ENCODE measurements at regions not wholly inside any gene's neighbourhood (a gene's known extent, or its start where the extent isn't known, plus 50 kb on each side); places are given as distances from the start of the nearest gene placed in this dataset.

- H3K27me3 ChIP-seq (ENCODE audit: insufficient read depth, low read depth), result no peaks in the 10 kb centered on the region
- H3K4me1 ChIP-seq (ENCODE audit: low read depth, poor library complexity, severe bottlenecking), result no peaks in the 10 kb centered on the region
- no peak overlapping the region for H3K27ac ChIP-seq
- H3K4me3 ChIP-seq (IDR thresholded peaks at IDR 0.05; ENCODE audit: insufficient read depth, low read depth, low read length), result no peak overlapping the region
- H3K4me2 ChIP-seq, result no peak overlapping the region
- H4K20me1 ChIP-seq (ENCODE audit: insufficient read depth), result no peaks in the 10 kb centered on the region
- no peak overlapping the region for H2AFZ ChIP-seq (ENCODE audit: low read depth)
- no peaks in the 10 kb centered on the region for H3K79me2 ChIP-seq (ENCODE audit: insufficient read depth, low read depth)
- no peak for TF ChIP-seq CTCF (conservative IDR thresholded peaks at IDR 0.05; ENCODE audit: low read depth, low read length)
- H3K9ac ChIP-seq, result no peak overlapping the region
- no peaks in the 10 kb centered on the region for H3K36me3 ChIP-seq (ENCODE audit: insufficient read depth)
Measured at GRCh38 chr9:106400170-106400569, 462.8 kb upstream of the ZNF462 start.

DNA sequence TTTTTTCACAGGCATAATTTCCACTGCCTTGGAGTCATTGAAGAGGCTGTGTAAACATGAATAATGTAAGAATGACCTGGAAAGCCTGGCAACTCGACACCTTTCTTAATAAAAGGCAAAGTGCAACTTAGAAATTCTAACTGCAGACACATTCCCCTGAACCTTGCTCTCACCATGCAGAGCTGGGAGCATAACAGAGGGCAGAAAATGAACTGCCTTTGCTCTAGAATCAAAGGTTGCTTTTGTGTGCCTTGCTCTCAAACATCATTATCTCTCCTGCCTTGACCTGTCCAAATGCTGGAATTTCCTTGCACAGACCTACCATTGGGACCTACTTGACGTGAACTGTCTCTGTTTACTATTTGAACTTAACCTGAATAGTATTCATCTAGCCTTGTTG lies 462.0 kb upstream of the ZNF462 start:
- Histone ChIP-seq H3K4me2 (no peak overlapping the region), H3K27me3 (ENCODE audit: insufficient read depth, low read depth) (no peaks in the 10 kb centered on the region), H2AFZ (ENCODE audit: low read depth) (no peak overlapping the region), H3K79me2 (ENCODE audit: insufficient read depth, low read depth) (no peaks in the 10 kb centered on the region), H3K4me3 (IDR thresholded peaks at IDR 0.05; ENCODE audit: insufficient read depth, low read depth, low read length) (no peak overlapping the region), H3K9ac (no peak overlapping the region), H3K36me3 (ENCODE audit: insufficient read depth) (no peaks in the 10 kb centered on the region), H3K4me1 (ENCODE audit: low read depth, poor library complexity, severe bottlenecking) (no peaks in the 10 kb centered on the region), H4K20me1 (ENCODE audit: insufficient read depth) (no peaks in the 10 kb centered on the region), H3K27ac (no peak overlapping the region)
- TF ChIP-seq CTCF (conservative IDR thresholded peaks at IDR 0.05; ENCODE audit: low read depth, low read length), result no peak

GRCh38 chr9:106403081-106403480 lies 459.9 kb upstream of the ZNF462 start:
- no peaks in the 10 kb centered on the region for H3K79me2 ChIP-seq (ENCODE audit: insufficient read depth, low read depth)
- H3K4me3 ChIP-seq (IDR thresholded peaks at IDR 0.05; ENCODE audit: insufficient read depth, low read depth, low read length), result no peak overlapping the region
- no peaks in the 10 kb centered on the region for H3K27me3 ChIP-seq (ENCODE audit: insufficient read depth, low read depth)
- H4K20me1 ChIP-seq (ENCODE audit: insufficient read depth), result no peaks in the 10 kb centered on the region
- no peak overlapping the region for H3K27ac ChIP-seq
- no peak overlapping the region for H3K4me2 ChIP-seq
- H3K36me3 ChIP-seq (ENCODE audit: insufficient read depth), result no peaks in the 10 kb centered on the region
- no peaks in the 10 kb centered on the region for H3K4me1 ChIP-seq (ENCODE audit: low read depth, poor library complexity, severe bottlenecking)
- TF ChIP-seq CTCF (conservative IDR thresholded peaks at IDR 0.05; ENCODE audit: low read depth, low read length), result no peak
- H2AFZ ChIP-seq (ENCODE audit: low read depth), result no peak overlapping the region
- H3K9ac ChIP-seq, result no peak overlapping the region

- Histone ChIP-seq H3K4me2 (no peak overlapping the region), H4K20me1 (ENCODE audit: insufficient read depth) (no peaks in the 10 kb centered on the region), H3K4me1 (ENCODE audit: low read depth, poor library complexity, severe bottlenecking) (no peaks in the 10 kb centered on the region), H3K36me3 (ENCODE audit: insufficient read depth) (no peaks in the 10 kb centered on the region), H3K27ac (no peak overlapping the region), H3K4me3 (IDR thresholded peaks at IDR 0.05; ENCODE audit: insufficient read depth, low read depth, low read length) (no peak overlapping the region), H3K79me2 (ENCODE audit: insufficient read depth, low read depth) (no peaks in the 10 kb centered on the region), H3K9ac (no peak overlapping the region), H2AFZ (ENCODE audit: low read depth) (no peak overlapping the region), H3K27me3 (ENCODE audit: insufficient read depth, low read depth) (no peaks in the 10 kb centered on the region)
- TF ChIP-seq CTCF (conservative IDR thresholded peaks at IDR 0.05; ENCODE audit: low read depth, low read length), result no peak
Measured at GRCh38 chr9:106404137-106404536, 458.8 kb upstream of the ZNF462 start.

All from KMS-11 (cell line).